Suprapubic skin (tissue), 4 donors: ENCODE measurements at regions not wholly inside any gene's neighbourhood (a gene's known extent, or its start where the extent isn't known, plus 50 kb on each side); places are given as distances from the start of the nearest gene placed in this dataset.
"Not testable (repeated sequence)": the region's sequence is repeated elsewhere in the genome, so short reads cannot be mapped to it uniquely, and the experiment has no call there.

Experiments
- DNase-seq, 2 donors: peaks; one replicate each; pipeline ENCODE4 v3.0.0-alpha.2; 2019; ENCODE audit warnings: low spot score in 2 of 2
- H3K27ac ChIP-seq: fragments of 200-600 bp; sonication (generic); one replicate; pipeline ENCODE4 v1.5.1; 2019
- H3K27me3 ChIP-seq: fragments of 200-600 bp; sonication (generic); one replicate; pipeline ENCODE4 v1.5.1; 2019
- H3K36me3 ChIP-seq: fragments of 200-600 bp; sonication (generic); one replicate; pipeline ENCODE4 v1.5.1; 2019
- H3K4me1 ChIP-seq: fragments of 200-600 bp; sonication (generic); one replicate; pipeline ENCODE4 v1.5.1; 2019
- H3K4me3 ChIP-seq: fragments of 200-600 bp; sonication (generic); one replicate; pipeline ENCODE4 v1.5.1; 2019; ENCODE audit warnings: mild to moderate bottlenecking
- H3K9me3 ChIP-seq: fragments of 200-600 bp; sonication (generic); one replicate; pipeline ENCODE4 v1.5.1; 2019
- CTCF ChIP-seq, 2 donors: fragments of 200-600 bp in 1 of 2; fragments of 450-650 bp in 1 of 2; sonication (generic) in 1 of 2; IDR thresholded peaks; one replicate each; pipeline ENCODE4 v1.5.1; 2016 to 2019; ENCODE audit warnings: antibody characterized with exemption in 2 of 2, mild to moderate bottlenecking in 1 of 2, moderate library complexity in 1 of 2
- EP300 ChIP-seq: sonication (generic); formaldehyde crosslinking; IDR thresholded peaks from one replicate; pipeline ENCODE4 v1.6.1; 2017; ENCODE audit warnings: antibody characterized with exemption
- POLR2A ChIP-seq, 2 donors: fragments of 450-650 bp; IDR thresholded peaks; one replicate each; pipeline ENCODE4 v1.6.1; 2017; ENCODE audit warnings: antibody characterized with exemption in 2 of 2, mild to moderate bottlenecking in 2 of 2, moderate library complexity in 2 of 2
- POLR2AphosphoS5 ChIP-seq, 3 donors: sonication (generic); formaldehyde crosslinking; IDR thresholded peaks; one replicate each; pipeline ENCODE4 v1.6.1; 2017; ENCODE audit warnings: antibody characterized with exemption in 3 of 3
- WGBS: methylation state at CpG from one replicate; pipeline ENCODE4 v1.1.5; 2018; 5-methylcytosine and 5-hydroxymethylcytosine counted together

GRCh38 chr1:163580926-163581325, 259.2 kb downstream of the NUF2 start:
- H3K9me3 ChIP-seq = no peaks in the 10 kb centered on the region
- DNase-seq = no peak
- no peaks in the 10 kb centered on the region for H3K36me3 ChIP-seq
- H3K4me3 ChIP-seq = no peak overlapping the region
- H3K4me1 ChIP-seq = no peaks in the 10 kb centered on the region
- no peak overlapping the region for H3K27ac ChIP-seq
- WGBS = 47% methylated on average over 3 of the region's 3 CpGs
- TF ChIP-seq EP300 = no peak
- TF ChIP-seq CTCF (IDR thresholded peaks at IDR 0.05) = no peak
- no peak for TF ChIP-seq POLR2A (IDR thresholded peaks at IDR 0.05)
- no peak for TF ChIP-seq POLR2AphosphoS5 (IDR thresholded peaks at IDR 0.05)
- no peaks in the 10 kb centered on the region for H3K27me3 ChIP-seq

- Histone ChIP-seq H3K27me3 (no peaks in the 10 kb centered on the region), H3K9me3 (no peaks in the 10 kb centered on the region), H3K27ac (no peak overlapping the region), H3K4me3 (no peak overlapping the region), H3K4me1 (no peaks in the 10 kb centered on the region), H3K36me3 (no peaks in the 10 kb centered on the region)
- DNase-seq = no peak
- 58% methylated on average over 4 of the region's 4 CpGs for WGBS
- TF ChIP-seq EP300 (no peak), POLR2AphosphoS5 (IDR thresholded peaks at IDR 0.05) (no peak), POLR2A (IDR thresholded peaks at IDR 0.05) (no peak), CTCF (IDR thresholded peaks at IDR 0.05) (no peak)
Observed at GRCh38 chr1:163583661-163584181, 262.0 kb downstream of the NUF2 start.

- Histone ChIP-seq H3K27ac (no peak overlapping the region), H3K36me3 (no peaks in the 10 kb centered on the region), H3K4me3 (no peak overlapping the region), H3K4me1 (no peaks in the 10 kb centered on the region), H3K9me3 (no peaks in the 10 kb centered on the region), H3K27me3 (no peaks in the 10 kb centered on the region)
- DNase-seq = no peak
- WGBS = 82% methylated on average over 3 of the region's 3 CpGs
- TF ChIP-seq POLR2A (IDR thresholded peaks at IDR 0.05) (no peak), POLR2AphosphoS5 (IDR thresholded peaks at IDR 0.05) (no peak), EP300 (no peak), CTCF (IDR thresholded peaks at IDR 0.05) (no peak)
Observed at GRCh38 chr1:163585796-163586195, 264.0 kb downstream of the NUF2 start.

- WGBS = 88% methylated on average over 2 of the region's 2 CpGs
- H3K4me1 ChIP-seq = no peaks in the 10 kb centered on the region
- no peak for DNase-seq
- TF ChIP-seq EP300 (no peak), POLR2AphosphoS5 (IDR thresholded peaks at IDR 0.05) (no peak), POLR2A (IDR thresholded peaks at IDR 0.05) (no peak), CTCF (IDR thresholded peaks at IDR 0.05) (no peak)
- no peaks in the 10 kb centered on the region for H3K9me3 ChIP-seq
- no peaks in the 10 kb centered on the region for H3K36me3 ChIP-seq
- no peaks in the 10 kb centered on the region for H3K27me3 ChIP-seq
- H3K4me3 ChIP-seq = no peak overlapping the region
- no peak overlapping the region for H3K27ac ChIP-seq
Observed at GRCh38 chr1:163588796-163589195, 267.0 kb downstream of the NUF2 start.

GRCh38 chr1:163589735-163590134, 268.0 kb downstream of the NUF2 start:
- Histone ChIP-seq H3K4me1 (no peaks in the 10 kb centered on the region), H3K27ac (no peak overlapping the region), H3K9me3 (no peaks in the 10 kb centered on the region), H3K27me3 (no peaks in the 10 kb centered on the region), H3K4me3 (no peak overlapping the region), H3K36me3 (no peaks in the 10 kb centered on the region)
- no peak for TF ChIP-seq EP300
- TF ChIP-seq POLR2AphosphoS5 (IDR thresholded peaks at IDR 0.05) = no peak
- no peak for TF ChIP-seq POLR2A (IDR thresholded peaks at IDR 0.05)
- no peak for TF ChIP-seq CTCF (IDR thresholded peaks at IDR 0.05)
- WGBS = 86% methylated on average over 2 of the region's 2 CpGs
- DNase-seq = no peak

- not testable (repeated sequence) for H3K9me3 ChIP-seq, H3K27me3 ChIP-seq, H3K4me3 ChIP-seq, H3K27ac ChIP-seq, H3K36me3 ChIP-seq, H3K4me1 ChIP-seq, DNase-seq
- 88% methylated on average over 2 of the region's 2 CpGs for WGBS
Observed at GRCh38 chr1:163591131-163591530, 269.4 kb downstream of the NUF2 start.

GRCh38 chr1:163592623-163593022, 270.9 kb downstream of the NUF2 start:
- not testable (repeated sequence) for DNase-seq
- 71% methylated on average over 3 of the region's 3 CpGs for WGBS

GRCh38 chr1:163596106-163596505, 274.4 kb downstream of the NUF2 start:
- H3K27ac ChIP-seq, H3K27me3 ChIP-seq, H3K4me3 ChIP-seq, H3K9me3 ChIP-seq, H3K4me1 ChIP-seq, H3K36me3 ChIP-seq, DNase-seq: not testable (repeated sequence)
- WGBS = 72% methylated on average over 3 of the region's 3 CpGs

More at GRCh38 chr1:163592623-163593022, 270.9 kb downstream of the NUF2 start:
- H3K27ac ChIP-seq, H3K4me1 ChIP-seq, H3K4me3 ChIP-seq, H3K27me3 ChIP-seq, H3K36me3 ChIP-seq, H3K9me3 ChIP-seq: not testable (repeated sequence)
